Activated CD4-positive, alpha-beta T cell treated with anti-CD3 and anti-CD28 coated beads, Interleukin-2, Interleukin-4, amounts not matched to agents 100 ng/mL and 50 ng/mL, durations not matched to agents 16 hours and 8 hours (primary cell): ENCODE measurements at regions not wholly inside any gene's neighbourhood (a gene's known extent, or its start where the extent isn't known, plus 50 kb on each side); places are given as distances from the start of the nearest gene placed in this dataset.

Experiments
- DNase-seq: peaks from one replicate; pipeline ENCODE4 v3.0.0-alpha.2; 2020; ENCODE audit warnings: low spot score

GRCh38 chr15:88315221-88315878 lies 58.8 kb upstream of the NTRK3 start:
- DNase-seq = no peak

GRCh38 chr15:88312941-88313579 lies 56.5 kb upstream of the NTRK3 start:
- no peak for DNase-seq

GRCh38 chr15:88309363-88309762 lies 52.8 kb upstream of the NTRK3 start:
- no peak for DNase-seq

GRCh38 chr15:88307344-88307743 lies 50.8 kb upstream of the NTRK3 start:
- no peak for DNase-seq
